Testis (tissue), 2 donors: ENCODE measurements at regions not wholly inside any gene's neighbourhood (a gene's known extent, or its start where the extent isn't known, plus 50 kb on each side); places are given as distances from the start of the nearest gene placed in this dataset.

Experiments
- CTCF ChIP-seq, 3 experiments: fragments of 450-650 bp in 2 of 3; fragments of 200-600 bp in 1 of 3; sonication (generic) in 1 of 3; IDR thresholded peaks; one replicate each; pipeline ENCODE4 v1.5.1; 2016 to 2019; ENCODE audit warnings: antibody characterized with exemption in 3 of 3, mild to moderate bottlenecking in 2 of 3, moderate library complexity in 1 of 3
- POLR2A ChIP-seq: fragments of 450-650 bp; IDR thresholded peaks from one replicate; pipeline ENCODE4 v1.6.1; 2017; ENCODE audit warnings: antibody characterized with exemption, mild to moderate bottlenecking, moderate library complexity

DNA sequence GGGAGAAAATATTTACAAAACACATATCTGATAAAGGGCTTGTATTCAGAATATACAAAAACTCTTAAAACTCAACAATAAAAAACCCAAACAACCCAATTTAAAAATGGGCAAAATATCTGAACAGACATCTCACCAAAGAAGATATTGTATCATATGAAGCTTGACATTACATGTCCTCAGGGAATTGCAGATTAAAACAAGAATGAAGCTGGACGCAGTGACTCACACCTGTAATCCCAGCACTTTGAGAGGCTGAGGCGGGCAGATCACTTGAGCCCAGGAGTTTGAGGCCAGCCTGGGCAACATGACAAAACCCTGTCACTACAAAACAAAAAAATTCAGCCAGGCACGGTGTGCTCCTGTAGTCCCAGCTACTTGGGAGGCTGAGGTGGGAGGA, 135.4 kb upstream of the AKIRIN2 start:
- no peak for TF ChIP-seq CTCF (IDR thresholded peaks at IDR 0.05)
- TF ChIP-seq POLR2A = no peak
